Gastroesophageal sphincter (tissue), 3 donors: ENCODE measurements at regions not wholly inside any gene's neighbourhood (a gene's known extent, or its start where the extent isn't known, plus 50 kb on each side); places are given as distances from the start of the nearest gene placed in this dataset.

Experiments
- POLR2AphosphoS5 ChIP-seq: sonication (generic); formaldehyde crosslinking; IDR thresholded peaks from one replicate; pipeline ENCODE4 v1.6.1; 2017; ENCODE audit warnings: antibody characterized with exemption
- TF ChIP-seq, protein P1 (sequence below), 4 experiments: fragments of 200-600 bp in 2 of 4; fragments of 450-650 bp in 2 of 4; sonication (generic) in 1 of 4; IDR thresholded peaks; one replicate each; pipeline ENCODE4 v1.5.1; 2017 to 2019; ENCODE audit warnings: antibody characterized with exemption in 4 of 4, mild to moderate bottlenecking in 2 of 4, moderate library complexity in 2 of 4

DNA sequence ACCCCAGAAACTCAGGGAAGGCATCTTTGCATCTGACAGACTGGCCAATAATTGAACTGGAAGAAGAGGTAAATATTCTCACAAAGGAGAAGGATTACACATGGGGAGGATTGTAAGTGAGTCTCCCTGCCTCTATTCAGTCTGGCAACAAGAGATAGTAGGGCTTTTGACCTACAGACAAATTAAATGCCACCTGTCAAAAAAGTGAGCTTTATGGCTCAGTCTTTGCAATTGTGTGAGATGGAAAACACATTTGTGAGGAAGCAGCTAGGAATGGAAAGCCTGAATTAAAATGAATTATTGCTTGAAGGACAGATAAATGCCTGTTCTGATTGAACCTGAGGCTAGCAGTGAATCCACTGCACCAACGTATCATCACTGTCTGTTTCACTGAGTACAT lies 173.3 kb upstream of the GOLIM4 start:
- TF ChIP-seq, protein P1, sequence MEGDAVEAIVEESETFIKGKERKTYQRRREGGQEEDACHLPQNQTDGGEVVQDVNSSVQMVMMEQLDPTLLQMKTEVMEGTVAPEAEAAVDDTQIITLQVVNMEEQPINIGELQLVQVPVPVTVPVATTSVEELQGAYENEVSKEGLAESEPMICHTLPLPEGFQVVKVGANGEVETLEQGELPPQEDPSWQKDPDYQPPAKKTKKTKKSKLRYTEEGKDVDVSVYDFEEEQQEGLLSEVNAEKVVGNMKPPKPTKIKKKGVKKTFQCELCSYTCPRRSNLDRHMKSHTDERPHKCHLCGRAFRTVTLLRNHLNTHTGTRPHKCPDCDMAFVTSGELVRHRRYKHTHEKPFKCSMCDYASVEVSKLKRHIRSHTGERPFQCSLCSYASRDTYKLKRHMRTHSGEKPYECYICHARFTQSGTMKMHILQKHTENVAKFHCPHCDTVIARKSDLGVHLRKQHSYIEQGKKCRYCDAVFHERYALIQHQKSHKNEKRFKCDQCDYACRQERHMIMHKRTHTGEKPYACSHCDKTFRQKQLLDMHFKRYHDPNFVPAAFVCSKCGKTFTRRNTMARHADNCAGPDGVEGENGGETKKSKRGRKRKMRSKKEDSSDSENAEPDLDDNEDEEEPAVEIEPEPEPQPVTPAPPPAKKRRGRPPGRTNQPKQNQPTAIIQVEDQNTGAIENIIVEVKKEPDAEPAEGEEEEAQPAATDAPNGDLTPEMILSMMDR (IDR thresholded peaks at IDR 0.05) = no peak
- TF ChIP-seq POLR2AphosphoS5 = no peak
